SK-N-SH (cell line): ENCODE measurements at regions not wholly inside any gene's neighbourhood (a gene's known extent, or its start where the extent isn't known, plus 50 kb on each side); places are given as distances from the start of the nearest gene placed in this dataset.

Source experiments
- CTCF ChIA-PET: fragments of 300-600, 350-600 bp; formaldehyde crosslinking; extraction: SDS; loops from one replicate; lab custom pipeline; 2021; lab: Yijun Ruan, JAX
- POLR2A ChIA-PET: fragments of 350-600 bp; sonication (Branson Sonifier 250); formaldehyde crosslinking; extraction: SDS; loops from one replicate; lab custom pipeline; 2020; ENCODE audit warnings: antibody characterized with exemption, inconsistent platforms; lab: Yijun Ruan, JAX
- DNase-seq: peaks from one replicate; pipeline ENCODE4 v3.0.0; 2012
- H2AFZ ChIP-seq: fragments of 200-600 bp; sonication (generic); 2 replicates; pipeline ENCODE4 v1.8.1; 2016; ENCODE audit warnings: antibody characterized with exemption, mild to moderate bottlenecking, low read depth
- H3F3A ChIP-seq: fragments of 200-600 bp; sonication (generic); replicated peaks from 2 replicates; pipeline ENCODE3; 2016; ENCODE audit warnings: antibody characterized with exemption, mild to moderate bottlenecking; ENCODE audit not compliant: insufficient read depth
- H3K27ac ChIP-seq, 2 experiments: fragments of 200-500 bp in 1 of 2; fragments of 200-600 bp in 1 of 2; sonication (Bioruptor generic) in 1 of 2; sonication (generic), shearing (Covaris generic) in 1 of 2; 2 replicates each; pipeline versions ENCODE4 v1.5.1 to v1.6.1; 2014 to 2016; ENCODE audit warnings: low read depth in 2 of 2, inconsistent platforms in 1 of 2, low read length in 1 of 2, mild to moderate bottlenecking in 1 of 2, mixed read lengths in 1 of 2
- H3K27me3 ChIP-seq: fragments of 200-600 bp; sonication (generic), shearing (Covaris generic); 2 replicates; pipeline ENCODE4 v1.6.1; 2016; ENCODE audit warnings: mixed run types; ENCODE audit not compliant: insufficient read depth
- H3K36me3 ChIP-seq, 2 experiments: fragments of 200-500 bp in 1 of 2; fragments of 200-600 bp in 1 of 2; sonication (Bioruptor generic) in 1 of 2; sonication (generic) in 1 of 2; replicated peaks in 1 of 2; 2 replicates each; pipeline versions ENCODE3 to v1.5.1; 2014 to 2016; ENCODE audit warnings: low read length in 1 of 2, mild to moderate bottlenecking in 1 of 2; ENCODE audit not compliant: insufficient read depth in 2 of 2, control insufficient read depth in 1 of 2
- H3K4me1 ChIP-seq, 2 experiments: fragments of 200-500 bp in 1 of 2; fragments of 200-600 bp in 1 of 2; sonication (Bioruptor generic) in 1 of 2; sonication (generic), shearing (Covaris generic) in 1 of 2; 2 replicates each; pipeline versions ENCODE4 v1.5.1 to v1.6.1; 2014 to 2016; ENCODE audit warnings: low read depth in 1 of 2, low read length in 1 of 2, mixed run types in 1 of 2; ENCODE audit not compliant: insufficient read depth in 2 of 2, control insufficient read depth in 1 of 2
- H3K4me2 ChIP-seq: fragments of 200-600 bp; sonication (generic), shearing (Covaris generic); 2 replicates; pipeline ENCODE4 v1.6.1; 2017; ENCODE audit warnings: mixed run types
- H3K4me3 ChIP-seq, 2 experiments: fragments of 200-500 bp in 1 of 2; fragments of 200-600 bp in 1 of 2; sonication (Bioruptor generic) in 1 of 2; sonication (generic), shearing (Covaris generic) in 1 of 2; 2 replicates each; pipeline versions ENCODE4 v1.5.1 to v1.8.1; 2014 to 2016; ENCODE audit warnings: low read depth in 2 of 2, inconsistent platforms in 1 of 2, low read length in 1 of 2, mild to moderate bottlenecking in 1 of 2, mixed read lengths in 1 of 2, moderate library complexity in 1 of 2
- H3K79me2 ChIP-seq: fragments of 200-600 bp; sonication (generic); 2 replicates; pipeline ENCODE4 v1.8.1; 2017; ENCODE audit warnings: mild to moderate bottlenecking; ENCODE audit not compliant: insufficient read depth
- H3K9ac ChIP-seq: fragments of 200-600 bp; sonication (generic); 2 replicates; pipeline ENCODE4 v1.6.1; 2017; ENCODE audit warnings: mixed run types
- H3K9me2 ChIP-seq: fragments of 200-600 bp; sonication (generic); 2 replicates; pipeline ENCODE4 v1.6.1; 2017; ENCODE audit warnings: mixed run types
- H3K9me3 ChIP-seq: fragments of 200-600 bp; sonication (generic); 2 replicates; pipeline ENCODE4 v1.6.1; 2017; ENCODE audit warnings: mixed run types, mild to moderate bottlenecking, moderate library complexity
- H4K20me1 ChIP-seq: fragments of 200-600 bp; sonication (generic); 2 replicates; pipeline ENCODE4 v1.6.1; 2017; ENCODE audit warnings: mild to moderate bottlenecking, mixed run types; ENCODE audit not compliant: insufficient read depth
- CHD2 ChIP-seq: fragments of 150-350 bp; IDR thresholded peaks from 2 replicates; pipeline ENCODE4 v1.6.1; 2018; ENCODE audit warnings: low read length; ENCODE audit not compliant: partially characterized antibody
- CTCF ChIP-seq: fragments of 200-600 bp; sonication (generic); IDR thresholded peaks from 2 replicates; pipeline ENCODE4 v1.6.1; 2017; ENCODE audit warnings: antibody characterized with exemption, mild to moderate bottlenecking, moderate library complexity
- ELF1 ChIP-seq: IDR thresholded peaks from 2 replicates; pipeline ENCODE4 v1.4.0; 2012
- EP300 ChIP-seq, 2 experiments: IDR thresholded peaks; 2 replicates each; pipeline versions ENCODE4 v1.4.0 to v1.6.1; 2012; ENCODE audit warnings: borderline replicate concordance in 1 of 2, low read depth in 1 of 2, low read length in 1 of 2
- FOSL2 ChIP-seq: IDR thresholded peaks from 2 replicates; pipeline ENCODE4 v1.4.0; 2012; ENCODE audit warnings: low read depth, mild to moderate bottlenecking, moderate library complexity, borderline replicate concordance
- FOXJ3 ChIP-seq: sonication (generic); formaldehyde crosslinking; IDR thresholded peaks from 2 replicates; pipeline ENCODE4 v1.5.1; 2020; ENCODE audit warnings: mild to moderate bottlenecking, missing genetic modification reagents
- GABPA ChIP-seq: IDR thresholded peaks from 2 replicates; pipeline ENCODE4 v1.4.0; 2012; ENCODE audit warnings: low read depth, mild to moderate bottlenecking
- IRF3 ChIP-seq: fragments of 150-350 bp; IDR thresholded peaks from 2 replicates; pipeline ENCODE4 v1.6.1; 2016; ENCODE audit warnings: mild to moderate bottlenecking, low read depth, low read length
- JUND ChIP-seq: IDR thresholded peaks from 2 replicates; pipeline ENCODE4 v1.4.0; 2012
- MEF2A ChIP-seq: IDR thresholded peaks from 2 replicates; pipeline ENCODE4 v1.4.0; 2012; ENCODE audit warnings: low read depth, borderline replicate concordance
- MXI1 ChIP-seq: IDR thresholded peaks from 2 replicates; pipeline ENCODE4 v1.6.1; 2012; ENCODE audit warnings: mild to moderate bottlenecking, low read depth, low read length, improper control_type of control experiment
- NRF1 ChIP-seq: IDR thresholded peaks from 2 replicates; pipeline ENCODE4 v1.6.1; 2012; ENCODE audit warnings: low read depth, mild to moderate bottlenecking, low read length
- POLR2AphosphoS5 ChIP-seq: IDR thresholded peaks from 2 replicates; pipeline ENCODE4 v1.6.1; 2012; ENCODE audit warnings: low read depth, low read length
- RAD21 ChIP-seq: IDR thresholded peaks from 2 replicates; pipeline ENCODE4 v1.6.1; 2012; ENCODE audit warnings: mild to moderate bottlenecking, low read length
- RFX5 ChIP-seq: IDR thresholded peaks from 2 replicates; pipeline ENCODE4 v1.6.1; 2012; ENCODE audit warnings: mild to moderate bottlenecking, improper control_type of control experiment, low read length
- SMC3 ChIP-seq: IDR thresholded peaks from 2 replicates; pipeline ENCODE4 v1.6.1; 2012; ENCODE audit warnings: low read depth, low read length, improper control_type of control experiment
- USF1 ChIP-seq: IDR thresholded peaks from 2 replicates; pipeline ENCODE4 v1.4.0; 2012; ENCODE audit warnings: low read depth, borderline replicate concordance
- WGBS: methylation state at CpG from one replicate; pipeline ENCODE4 v1.1.6; 2017; ENCODE audit warnings: low lambda C conversion rate; 5-methylcytosine and 5-hydroxymethylcytosine counted together

GRCh38 chrX:56932653-56933339 is 62.5 kb downstream of the SPIN3 start:
- no peaks in the 10 kb centered on the region for H4K20me1 ChIP-seq
- WGBS: 0% methylated on average over 1 of the region's 1 CpG
- H3K36me3 ChIP-seq: no peaks in the 10 kb centered on the region
- H3K27me3 ChIP-seq: no peaks in the 10 kb centered on the region
- no peak for DNase-seq
- ChIA-PET CTCF (interaction anchor here (0.7 to 1.6 kb wide), 3 partner anchors 10 to 46 kb away, joined by 3 read pairs; no protein-coding TSS in a partner anchor), POLR2A (no interaction called here)
- no peaks in the 10 kb centered on the region; the same call in 1 of the 2 replicates for H3K9me3 ChIP-seq
- no peak overlapping the region for H3K4me2 ChIP-seq
- no peaks in the 10 kb centered on the region for H3K9me2 ChIP-seq
- no peaks in the 10 kb centered on the region for H3K4me1 ChIP-seq
- TF ChIP-seq USF1 (no peak), RFX5 (no peak), RAD21 (no peak), CTCF (no peak), MXI1 (no peak), IRF3 (no peak), MEF2A (no peak), NRF1 (no peak), GABPA (no peak), FOXJ3 (CRISPR knock-in tag) (no peak), CHD2 (no peak), ELF1 (no peak), SMC3 (no peak), FOSL2 (no peak), JUND (no peak), POLR2AphosphoS5 (no peak), EP300 (IDR thresholded peaks at IDR 0.05; ENCODE audit: borderline replicate concordance in 1 of 2, low read depth in 1 of 2, low read length in 1 of 2) (no peak)
- TF ChIP-seq, all 33 proteins: peak for 0
- H2AFZ ChIP-seq: no peak overlapping the region
- no peak overlapping the region for H3K27ac ChIP-seq
- H3K9ac ChIP-seq: no peak overlapping the region
- H3K79me2 ChIP-seq: no peaks in the 10 kb centered on the region
- no peak overlapping the region for H3K4me3 ChIP-seq
- H3F3A ChIP-seq: no peaks in the 10 kb centered on the region
